GM12878 (cell line): ENCODE measurements at regions not wholly inside any gene's neighbourhood (a gene's known extent, or its start where the extent isn't known, plus 50 kb on each side); places are given as distances from the start of the nearest gene placed in this dataset.

ENCODE experiments used
- ATAC-seq: fragments of 200-7000 bp; cut with Tn5 transposase; 3 replicates; pipeline ENCODE4 v1.9.1; 2020; ENCODE audit warnings: mild to moderate bottlenecking, moderate library complexity
- BruUV-seq: library from RNA; stranded (reverse); fragments of 400-500 nt; replicated peaks from 2 replicates; lab custom pipeline; 2021; lab: Mats Ljungman, UMichigan
- CTCF ChIA-PET: fragments of 300-600 bp; sonication (Branson Sonifier 250); formaldehyde crosslinking; extraction: SDS; loops from one replicate; lab custom pipeline; 2021; ENCODE audit warnings: inconsistent platforms; lab: Yijun Ruan, JAX
- POLR2A ChIA-PET: fragments of 350-600 bp; formaldehyde crosslinking; extraction: SDS; loops from one replicate; lab custom pipeline; 2021; ENCODE audit warnings: inconsistent platforms; lab: Charles Lee
- RAD21 ChIA-PET: fragments of 300-600 bp; sonication (Branson Sonifier 250); formaldehyde crosslinking; loops from one replicate; lab custom pipeline; 2023; ENCODE audit warnings: antibody characterized with exemption; ENCODE audit not compliant: unreplicated experiment; lab: Charles Lee
- SMC1A ChIA-PET: fragments of 300-600 bp; sonication (Branson Sonifier 250); formaldehyde crosslinking; loops from one replicate; lab custom pipeline; 2023; ENCODE audit not compliant: unreplicated experiment, uncharacterized antibody; lab: Charles Lee
- DNase-seq: peaks from one replicate; pipeline ENCODE4 v3.0.0-alpha.2; 2011; ENCODE audit warnings: low read depth, low spot score
- FAIRE-seq: peaks from 3 replicates; lab custom pipeline; 2011; peaks lifted over from hg19 to GRCh38; lab: Jason Lieb, UNC
- H2AFZ ChIP-seq: 2 replicates; pipeline ENCODE4 v1.6.0; 2011; ENCODE audit warnings: low read depth, low read length, control low read depth; ENCODE audit not compliant: control insufficient read depth
- H3K27ac ChIP-seq: 2 replicates; pipeline ENCODE4 v1.5.1; 2011; ENCODE audit warnings: control low read depth; ENCODE audit not compliant: control insufficient read depth, insufficient read depth
- H3K27me3 ChIP-seq, 2 experiments: replicated peaks in 1 of 2; 2 replicates each; pipeline versions ENCODE4 v1.6.0 to v1.6.1; 2011; ENCODE audit warnings: low read length in 1 of 2; ENCODE audit not compliant: control insufficient read depth in 2 of 2, insufficient read depth in 2 of 2
- H3K36me3 ChIP-seq, 2 experiments: 2 replicates each; pipeline ENCODE4 v1.5.1; 2011; ENCODE audit warnings: low read length in 1 of 2; ENCODE audit not compliant: control insufficient read depth in 2 of 2, insufficient read depth in 2 of 2
- H3K4me1 ChIP-seq: 2 replicates; pipeline ENCODE4 v1.6.1; 2011; ENCODE audit warnings: mild to moderate bottlenecking, low read length, moderate library complexity, mixed read lengths; ENCODE audit not compliant: control insufficient read depth, insufficient read depth
- H3K4me2 ChIP-seq: 2 replicates; pipeline ENCODE4 v1.6.0; 2011; ENCODE audit warnings: control low read depth; ENCODE audit not compliant: control insufficient read depth, insufficient read depth
- H3K4me3 ChIP-seq: fragments of 200-600 bp; sonication (generic); 2 replicates; pipeline ENCODE4 v1.5.1; 2016
- H3K79me2 ChIP-seq: 2 replicates; pipeline ENCODE4 v1.6.0; 2011; ENCODE audit warnings: low read length; ENCODE audit not compliant: control insufficient read depth, insufficient read depth
- H3K9ac ChIP-seq: 2 replicates; pipeline ENCODE4 v1.8.0; 2011; ENCODE audit warnings: low read length, control low read depth, mixed read lengths; ENCODE audit not compliant: control insufficient read depth, insufficient read depth
- H3K9me3 ChIP-seq: replicated peaks from 3 replicates; pipeline ENCODE4 v1.5.1; 2011; ENCODE audit warnings: mild to moderate bottlenecking, low read length; ENCODE audit not compliant: control insufficient read depth, insufficient read depth
- H4K20me1 ChIP-seq: 2 replicates; pipeline ENCODE4 v1.6.0; 2011; ENCODE audit not compliant: control insufficient read depth, insufficient read depth
- BCLAF1 ChIP-seq: fragments of 450-650 bp; IDR thresholded peaks from 2 replicates; pipeline ENCODE4 v1.6.1; 2017; ENCODE audit warnings: antibody characterized with exemption, mild to moderate bottlenecking, moderate library complexity
- IKZF1 ChIP-seq: fragments of 450-650 bp; conservative IDR thresholded peaks from 2 replicates; pipeline ENCODE4 v1.6.1; 2017; ENCODE audit warnings: antibody characterized with exemption, mild to moderate bottlenecking
- MTA3 ChIP-seq: IDR thresholded peaks from 2 replicates; pipeline ENCODE4 v1.6.1; 2012; ENCODE audit warnings: low read length, inconsistent platforms, borderline replicate concordance
- NFXL1 ChIP-seq: fragments of 450-650 bp; IDR thresholded peaks from 2 replicates; pipeline ENCODE4 v1.6.1; 2017; ENCODE audit warnings: antibody characterized with exemption, mild to moderate bottlenecking, borderline replicate concordance
- NFYA ChIP-seq: IDR thresholded peaks from 2 replicates; pipeline ENCODE4 v1.6.1; 2011; ENCODE audit warnings: low read depth, mild to moderate bottlenecking, low read length, improper control_type of control experiment, borderline replicate concordance
- NR2F1 ChIP-seq: fragments of 450-650 bp; conservative IDR thresholded peaks from 2 replicates; pipeline ENCODE4 v1.6.1; 2017; ENCODE audit warnings: mild to moderate bottlenecking
- SIX5 ChIP-seq: IDR thresholded peaks from 2 replicates; pipeline ENCODE4 v1.6.1; 2011; ENCODE audit warnings: mild to moderate bottlenecking, low read depth, low read length, moderate library complexity; ENCODE audit not compliant: severe bottlenecking
- SKIL ChIP-seq: fragments of 450-650 bp; IDR thresholded peaks from 2 replicates; pipeline ENCODE4 v1.6.1; 2017; ENCODE audit warnings: mild to moderate bottlenecking, low read depth, inconsistent platforms; ENCODE audit not compliant: poor library complexity, severe bottlenecking
- SMAD1 ChIP-seq: fragments of 450-650 bp; IDR thresholded peaks from 2 replicates; pipeline ENCODE4 v1.6.1; 2018; ENCODE audit warnings: mild to moderate bottlenecking, low read depth; ENCODE audit not compliant: partially characterized antibody
- WGBS: methylation state at CpG from one replicate; pipeline ENCODE4 v1.1.6; 2016; ENCODE audit warnings: low lambda C conversion rate; ENCODE audit not compliant: insufficient replicate concordance, insufficient coverage; ENCODE audit errors: missing lambda C conversion rate; 5-methylcytosine and 5-hydroxymethylcytosine counted together
- in situ Hi-C: fragments of 300-500 bp; cut with MboI; formaldehyde crosslinking; loops from 9 replicates; pipeline ENCODE4 v1.14.3; 2018; ENCODE audit warnings: mixed read lengths
- intact Hi-C: fragments of 100-400 bp; cut with micrococcal nuclease; formaldehyde crosslinking; loops from one replicate; pipeline ENCODE4 v1.14.2; 2022; ENCODE audit not compliant: unreplicated experiment
- TF ChIP-seq, protein P1 (sequence below): IDR thresholded peaks from 2 replicates; pipeline ENCODE4 v1.6.1; 2012; ENCODE audit warnings: improper control_type of control experiment, low read depth, low read length; ENCODE audit not compliant: insufficient replicate concordance

- TF ChIP-seq NFXL1 (no peak), NFYA (no peak)
- TF ChIP-seq, protein P1, sequence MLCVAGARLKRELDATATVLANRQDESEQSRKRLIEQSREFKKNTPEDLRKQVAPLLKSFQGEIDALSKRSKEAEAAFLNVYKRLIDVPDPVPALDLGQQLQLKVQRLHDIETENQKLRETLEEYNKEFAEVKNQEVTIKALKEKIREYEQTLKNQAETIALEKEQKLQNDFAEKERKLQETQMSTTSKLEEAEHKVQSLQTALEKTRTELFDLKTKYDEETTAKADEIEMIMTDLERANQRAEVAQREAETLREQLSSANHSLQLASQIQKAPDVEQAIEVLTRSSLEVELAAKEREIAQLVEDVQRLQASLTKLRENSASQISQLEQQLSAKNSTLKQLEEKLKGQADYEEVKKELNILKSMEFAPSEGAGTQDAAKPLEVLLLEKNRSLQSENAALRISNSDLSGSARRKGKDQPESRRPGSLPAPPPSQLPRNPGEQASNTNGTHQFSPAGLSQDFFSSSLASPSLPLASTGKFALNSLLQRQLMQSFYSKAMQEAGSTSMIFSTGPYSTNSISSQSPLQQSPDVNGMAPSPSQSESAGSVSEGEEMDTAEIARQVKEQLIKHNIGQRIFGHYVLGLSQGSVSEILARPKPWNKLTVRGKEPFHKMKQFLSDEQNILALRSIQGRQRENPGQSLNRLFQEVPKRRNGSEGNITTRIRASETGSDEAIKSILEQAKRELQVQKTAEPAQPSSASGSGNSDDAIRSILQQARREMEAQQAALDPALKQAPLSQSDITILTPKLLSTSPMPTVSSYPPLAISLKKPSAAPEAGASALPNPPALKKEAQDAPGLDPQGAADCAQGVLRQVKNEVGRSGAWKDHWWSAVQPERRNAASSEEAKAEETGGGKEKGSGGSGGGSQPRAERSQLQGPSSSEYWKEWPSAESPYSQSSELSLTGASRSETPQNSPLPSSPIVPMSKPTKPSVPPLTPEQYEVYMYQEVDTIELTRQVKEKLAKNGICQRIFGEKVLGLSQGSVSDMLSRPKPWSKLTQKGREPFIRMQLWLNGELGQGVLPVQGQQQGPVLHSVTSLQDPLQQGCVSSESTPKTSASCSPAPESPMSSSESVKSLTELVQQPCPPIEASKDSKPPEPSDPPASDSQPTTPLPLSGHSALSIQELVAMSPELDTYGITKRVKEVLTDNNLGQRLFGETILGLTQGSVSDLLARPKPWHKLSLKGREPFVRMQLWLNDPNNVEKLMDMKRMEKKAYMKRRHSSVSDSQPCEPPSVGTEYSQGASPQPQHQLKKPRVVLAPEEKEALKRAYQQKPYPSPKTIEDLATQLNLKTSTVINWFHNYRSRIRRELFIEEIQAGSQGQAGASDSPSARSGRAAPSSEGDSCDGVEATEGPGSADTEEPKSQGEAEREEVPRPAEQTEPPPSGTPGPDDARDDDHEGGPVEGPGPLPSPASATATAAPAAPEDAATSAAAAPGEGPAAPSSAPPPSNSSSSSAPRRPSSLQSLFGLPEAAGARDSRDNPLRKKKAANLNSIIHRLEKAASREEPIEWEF, result peak; percentile 7
Observed at GRCh38 chr18:23357996-23358594, 95.0 kb upstream of the RIOK3 start (continued).

- POLR2A ChIA-PET, result interaction anchor here (0.7 to 2.4 kb wide), 5 partner anchors 90 to 223 kb away, joined by 3 to 9 read pairs (median 7); no protein-coding TSS in a partner anchor
- no peak for ATAC-seq
- Histone ChIP-seq H3K4me1 (peaks cover 11% of the 10 kb centered on the region), H3K4me2 (no peak overlapping the region), H3K27ac (0 out of 2 replicates have a peak overlapping the region, but pooled peaks have one; percentile 1), H3K9ac (no peak overlapping the region; the same call in 1 of the 2 replicates), H3K79me2 (peaks cover 1% of the 10 kb centered on the region), H3K27me3 (no peaks in the 10 kb centered on the region), H3K4me3 (no peak overlapping the region), H3K36me3 (no peaks in the 10 kb centered on the region; a peak in 1 of 4 replicates), H2AFZ (no peak overlapping the region), H3K9me3 (no peaks in the 10 kb centered on the region; the same call in 1 of the 3 replicates), H4K20me1 (no peaks in the 10 kb centered on the region)
- intact Hi-C loops, result loop anchor here (1.0 to 5.0 kb wide), 4 partner anchors 52 to 562 kb away; no protein-coding TSS in a partner anchor
- 99% methylated on average over 9 of the region's 9 CpGs for WGBS
- SMC1A ChIA-PET, result interaction anchor here (1.0 to 7.4 kb wide), 15 partner anchors 12 to 561 kb away, joined by 3 to 78 read pairs (median 6); partner anchors contain the start of gene CABLES1
- RAD21 ChIA-PET, result interaction anchor here (0.7 to 5.9 kb wide), 8 partner anchors 19 to 247 kb away, joined by 3 to 105 read pairs (median 8); partner anchors contain the start of gene CABLES1
- no TSS peak for BruUV-seq
- CTCF ChIA-PET, result interaction anchor here (0.9 to 7.7 kb wide), 15 partner anchors 20 to 542 kb away, joined by 3 to 141 read pairs (median 4); partner anchors contain the start of gene RIOK3
- FAIRE-seq, result no peak
- in situ Hi-C loops, result loop anchor here (5.0 kb wide), 2 partner anchors 122 to 227 kb away; no protein-coding TSS in a partner anchor
- no peak for DNase-seq
- TF ChIP-seq BCLAF1 (no peak), SKIL (no peak), NR2F1 (no peak), IKZF1 (no peak), SMAD1 (no peak), MTA3 (no peak), SIX5 (no peak)
Observed at GRCh38 chr18:23359421-23359820, 93.7 kb upstream of the RIOK3 start.
